GM19099 (cell line): ENCODE measurements at regions not wholly inside any gene's neighbourhood (a gene's known extent, or its start where the extent isn't known, plus 50 kb on each side); places are given as distances from the start of the nearest gene placed in this dataset.

Experiments
- POLR2A ChIP-seq: IDR thresholded peaks from 3 replicates; pipeline ENCODE4 v1.6.1; 2011; ENCODE audit warnings: low read depth; ENCODE audit not compliant: insufficient read length; ENCODE audit errors: extremely low read depth

- TF ChIP-seq POLR2A, result no peak
These were observed 1264.3 kb downstream of the BRD1 start for GRCh38 chr22:48563118-48563965.

GRCh38 chr22:48561676-48562075 is 1266.0 kb downstream of the BRD1 start:
- TF ChIP-seq POLR2A, result no peak

- no peak for TF ChIP-seq POLR2A
These were observed 1266.8 kb downstream of the BRD1 start for GRCh38 chr22:48560836-48561235.

GRCh38 chr22:48560389-48560751 is 1267.3 kb downstream of the BRD1 start:
- TF ChIP-seq POLR2A, result no peak

GRCh38 chr22:48559647-48560388 is 1267.9 kb downstream of the BRD1 start:
- TF ChIP-seq POLR2A, result no peak

- TF ChIP-seq POLR2A, result no peak
These were observed 1268.9 kb downstream of the BRD1 start for GRCh38 chr22:48558606-48559402.

- TF ChIP-seq POLR2A, result no peak
These were observed 1269.7 kb downstream of the BRD1 start for GRCh38 chr22:48558016-48558415.

GRCh38 chr22:48557473-48557872 is 1270.2 kb downstream of the BRD1 start:
- no peak for TF ChIP-seq POLR2A

GRCh38 chr22:48556751-48557150 is 1270.9 kb downstream of the BRD1 start:
- TF ChIP-seq POLR2A, result no peak

- TF ChIP-seq POLR2A, result no peak
These were observed 1271.5 kb downstream of the BRD1 start for GRCh38 chr22:48556222-48556621.

GRCh38 chr22:48555606-48556005 is 1272.1 kb downstream of the BRD1 start:
- no peak for TF ChIP-seq POLR2A

GRCh38 chr22:48554893-48555572 is 1272.6 kb downstream of the BRD1 start:
- TF ChIP-seq POLR2A, result no peak

GRCh38 chr22:48553694-48554308 is 1273.9 kb downstream of the BRD1 start:
- no peak for TF ChIP-seq POLR2A

- no peak for TF ChIP-seq POLR2A
These were observed 1274.6 kb downstream of the BRD1 start for GRCh38 chr22:48553119-48553518.
